ENCODE measurements at regions not wholly inside any gene's neighbourhood (a gene's known extent, or its start where the extent isn't known, plus 50 kb on each side); places are given as distances from the start of the nearest gene placed in this dataset.

DNA sequence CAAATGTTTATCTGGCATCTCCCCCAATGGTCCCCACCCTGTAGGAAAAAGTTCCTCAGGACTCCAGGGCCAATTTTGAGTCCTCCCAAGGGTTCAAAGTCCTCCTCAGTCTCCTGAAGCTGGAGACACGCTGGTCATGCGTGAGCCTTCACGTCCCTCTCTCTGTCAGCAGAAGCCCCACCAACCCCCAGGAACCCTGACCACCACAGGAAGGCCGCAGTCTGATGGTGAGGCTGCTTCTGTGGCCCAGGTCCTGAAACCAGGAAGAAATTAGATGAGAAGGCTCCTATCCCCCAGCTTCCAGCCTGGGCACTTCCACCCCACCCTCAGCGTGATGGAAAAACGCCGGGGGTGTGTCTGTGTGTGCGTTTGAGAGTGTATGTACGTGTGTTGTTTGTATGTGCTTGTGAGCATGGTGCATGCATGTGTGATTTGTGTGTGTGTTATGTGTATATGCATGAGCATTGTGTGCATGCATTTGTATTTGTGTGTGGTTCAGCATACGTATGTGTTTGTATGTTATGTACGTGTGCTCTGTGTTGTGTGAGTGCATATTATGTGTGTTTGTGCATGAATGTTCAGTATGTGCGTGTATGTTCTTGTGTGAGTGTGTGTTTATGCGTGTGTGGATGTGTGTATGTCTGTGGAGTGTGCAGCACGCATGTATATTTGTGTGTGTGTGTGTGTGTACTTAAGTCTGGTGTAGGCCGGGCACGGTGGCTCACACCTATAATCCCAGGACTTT lies 92.5 kb downstream of the SIK1 start (continued):
- TF ChIP-seq, protein P1, sequence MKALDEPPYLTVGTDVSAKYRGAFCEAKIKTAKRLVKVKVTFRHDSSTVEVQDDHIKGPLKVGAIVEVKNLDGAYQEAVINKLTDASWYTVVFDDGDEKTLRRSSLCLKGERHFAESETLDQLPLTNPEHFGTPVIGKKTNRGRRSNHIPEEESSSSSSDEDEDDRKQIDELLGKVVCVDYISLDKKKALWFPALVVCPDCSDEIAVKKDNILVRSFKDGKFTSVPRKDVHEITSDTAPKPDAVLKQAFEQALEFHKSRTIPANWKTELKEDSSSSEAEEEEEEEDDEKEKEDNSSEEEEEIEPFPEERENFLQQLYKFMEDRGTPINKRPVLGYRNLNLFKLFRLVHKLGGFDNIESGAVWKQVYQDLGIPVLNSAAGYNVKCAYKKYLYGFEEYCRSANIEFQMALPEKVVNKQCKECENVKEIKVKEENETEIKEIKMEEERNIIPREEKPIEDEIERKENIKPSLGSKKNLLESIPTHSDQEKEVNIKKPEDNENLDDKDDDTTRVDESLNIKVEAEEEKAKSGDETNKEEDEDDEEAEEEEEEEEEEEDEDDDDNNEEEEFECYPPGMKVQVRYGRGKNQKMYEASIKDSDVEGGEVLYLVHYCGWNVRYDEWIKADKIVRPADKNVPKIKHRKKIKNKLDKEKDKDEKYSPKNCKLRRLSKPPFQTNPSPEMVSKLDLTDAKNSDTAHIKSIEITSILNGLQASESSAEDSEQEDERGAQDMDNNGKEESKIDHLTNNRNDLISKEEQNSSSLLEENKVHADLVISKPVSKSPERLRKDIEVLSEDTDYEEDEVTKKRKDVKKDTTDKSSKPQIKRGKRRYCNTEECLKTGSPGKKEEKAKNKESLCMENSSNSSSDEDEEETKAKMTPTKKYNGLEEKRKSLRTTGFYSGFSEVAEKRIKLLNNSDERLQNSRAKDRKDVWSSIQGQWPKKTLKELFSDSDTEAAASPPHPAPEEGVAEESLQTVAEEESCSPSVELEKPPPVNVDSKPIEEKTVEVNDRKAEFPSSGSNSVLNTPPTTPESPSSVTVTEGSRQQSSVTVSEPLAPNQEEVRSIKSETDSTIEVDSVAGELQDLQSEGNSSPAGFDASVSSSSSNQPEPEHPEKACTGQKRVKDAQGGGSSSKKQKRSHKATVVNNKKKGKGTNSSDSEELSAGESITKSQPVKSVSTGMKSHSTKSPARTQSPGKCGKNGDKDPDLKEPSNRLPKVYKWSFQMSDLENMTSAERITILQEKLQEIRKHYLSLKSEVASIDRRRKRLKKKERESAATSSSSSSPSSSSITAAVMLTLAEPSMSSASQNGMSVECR (CRISPR knock-in tag; IDR thresholded peaks at IDR 0.05; ENCODE audit: borderline replicate concordance), result no peak

DNA sequence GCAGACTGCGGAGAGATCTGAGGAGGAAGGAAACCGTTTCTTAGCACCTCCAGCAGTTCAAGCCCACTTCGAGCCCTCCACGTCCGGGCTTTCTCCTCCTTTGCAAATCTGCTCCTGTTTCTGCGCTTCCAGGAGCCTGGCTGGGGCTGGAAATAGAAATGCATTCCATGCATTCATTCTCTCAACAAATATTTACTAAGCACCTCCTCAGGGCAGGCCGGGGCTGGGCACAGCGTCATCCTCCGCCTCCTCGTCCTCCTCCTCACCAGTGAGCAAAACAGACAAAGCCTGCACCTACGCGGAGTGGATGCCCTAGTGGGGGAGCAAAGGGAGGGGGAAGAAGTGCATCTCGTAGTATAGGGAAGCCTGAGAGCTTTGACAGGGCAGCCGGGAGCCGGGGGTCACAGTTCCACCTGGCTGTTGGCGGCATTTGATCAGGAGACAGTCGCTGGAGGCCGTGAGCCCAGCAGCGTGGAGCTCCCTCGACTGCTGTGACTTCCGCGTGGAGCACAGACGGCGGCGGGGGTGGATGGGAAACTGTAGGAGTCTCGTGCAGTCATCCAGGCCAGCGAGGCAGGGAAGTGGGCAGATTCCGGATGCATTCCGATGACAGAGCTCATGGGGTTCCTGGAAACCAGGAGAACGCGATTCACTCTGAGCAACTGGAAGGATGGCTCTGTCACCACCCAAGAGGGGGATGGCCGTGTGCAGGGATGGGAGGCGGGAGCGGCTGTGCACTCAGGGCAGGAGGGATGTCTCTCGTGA lies 93.5 kb downstream of the SIK1 start:
- H3K27ac Mint-ChIP-seq, result peak overlapping the region; percentile 25; the same call in 1 of the 2 replicates
- ChIA-PET CTCF (interaction anchor here (1.2 to 1.4 kb wide), 2 partner anchors 18 to 395 kb away, joined by 3 to 4 read pairs; no protein-coding TSS in a partner anchor), POLR2A (no interaction called here)
- H3K9me3 Mint-ChIP-seq, result peaks cover 26% of the 10 kb centered on the region
- peaks cover 10% of the 10 kb centered on the region for H3K36me3 Mint-ChIP-seq
- DNase-seq (ENCODE audit: low spot score) (peak; percentile 35), ATAC-seq (peak; percentile 67)
- TF ChIP-seq, protein P2, sequence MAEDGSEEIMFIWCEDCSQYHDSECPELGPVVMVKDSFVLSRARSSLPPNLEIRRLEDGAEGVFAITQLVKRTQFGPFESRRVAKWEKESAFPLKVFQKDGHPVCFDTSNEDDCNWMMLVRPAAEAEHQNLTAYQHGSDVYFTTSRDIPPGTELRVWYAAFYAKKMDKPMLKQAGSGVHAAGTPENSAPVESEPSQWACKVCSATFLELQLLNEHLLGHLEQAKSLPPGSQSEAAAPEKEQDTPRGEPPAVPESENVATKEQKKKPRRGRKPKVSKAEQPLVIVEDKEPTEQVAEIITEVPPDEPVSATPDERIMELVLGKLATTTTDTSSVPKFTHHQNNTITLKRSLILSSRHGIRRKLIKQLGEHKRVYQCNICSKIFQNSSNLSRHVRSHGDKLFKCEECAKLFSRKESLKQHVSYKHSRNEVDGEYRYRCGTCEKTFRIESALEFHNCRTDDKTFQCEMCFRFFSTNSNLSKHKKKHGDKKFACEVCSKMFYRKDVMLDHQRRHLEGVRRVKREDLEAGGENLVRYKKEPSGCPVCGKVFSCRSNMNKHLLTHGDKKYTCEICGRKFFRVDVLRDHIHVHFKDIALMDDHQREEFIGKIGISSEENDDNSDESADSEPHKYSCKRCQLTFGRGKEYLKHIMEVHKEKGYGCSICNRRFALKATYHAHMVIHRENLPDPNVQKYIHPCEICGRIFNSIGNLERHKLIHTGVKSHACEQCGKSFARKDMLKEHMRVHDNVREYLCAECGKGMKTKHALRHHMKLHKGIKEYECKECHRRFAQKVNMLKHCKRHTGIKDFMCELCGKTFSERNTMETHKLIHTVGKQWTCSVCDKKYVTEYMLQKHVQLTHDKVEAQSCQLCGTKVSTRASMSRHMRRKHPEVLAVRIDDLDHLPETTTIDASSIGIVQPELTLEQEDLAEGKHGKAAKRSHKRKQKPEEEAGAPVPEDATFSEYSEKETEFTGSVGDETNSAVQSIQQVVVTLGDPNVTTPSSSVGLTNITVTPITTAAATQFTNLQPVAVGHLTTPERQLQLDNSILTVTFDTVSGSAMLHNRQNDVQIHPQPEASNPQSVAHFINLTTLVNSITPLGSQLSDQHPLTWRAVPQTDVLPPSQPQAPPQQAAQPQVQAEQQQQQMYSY (CRISPR knock-in tag; IDR thresholded peaks at IDR 0.05), result peak; percentile 52
- TF ChIP-seq, protein P3, sequence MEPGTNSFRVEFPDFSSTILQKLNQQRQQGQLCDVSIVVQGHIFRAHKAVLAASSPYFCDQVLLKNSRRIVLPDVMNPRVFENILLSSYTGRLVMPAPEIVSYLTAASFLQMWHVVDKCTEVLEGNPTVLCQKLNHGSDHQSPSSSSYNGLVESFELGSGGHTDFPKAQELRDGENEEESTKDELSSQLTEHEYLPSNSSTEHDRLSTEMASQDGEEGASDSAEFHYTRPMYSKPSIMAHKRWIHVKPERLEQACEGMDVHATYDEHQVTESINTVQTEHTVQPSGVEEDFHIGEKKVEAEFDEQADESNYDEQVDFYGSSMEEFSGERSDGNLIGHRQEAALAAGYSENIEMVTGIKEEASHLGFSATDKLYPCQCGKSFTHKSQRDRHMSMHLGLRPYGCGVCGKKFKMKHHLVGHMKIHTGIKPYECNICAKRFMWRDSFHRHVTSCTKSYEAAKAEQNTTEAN (CRISPR knock-in tag; IDR thresholded peaks at IDR 0.05), result no peak
- TF ChIP-seq TEAD4 (CRISPR knock-in tag; IDR thresholded peaks at IDR 0.05) (no peak), GABPB1 (CRISPR knock-in tag; IDR thresholded peaks at IDR 0.05) (peak; percentile 31; the same call in 1 of the 2 replicates)
- TF ChIP-seq, protein P4, sequence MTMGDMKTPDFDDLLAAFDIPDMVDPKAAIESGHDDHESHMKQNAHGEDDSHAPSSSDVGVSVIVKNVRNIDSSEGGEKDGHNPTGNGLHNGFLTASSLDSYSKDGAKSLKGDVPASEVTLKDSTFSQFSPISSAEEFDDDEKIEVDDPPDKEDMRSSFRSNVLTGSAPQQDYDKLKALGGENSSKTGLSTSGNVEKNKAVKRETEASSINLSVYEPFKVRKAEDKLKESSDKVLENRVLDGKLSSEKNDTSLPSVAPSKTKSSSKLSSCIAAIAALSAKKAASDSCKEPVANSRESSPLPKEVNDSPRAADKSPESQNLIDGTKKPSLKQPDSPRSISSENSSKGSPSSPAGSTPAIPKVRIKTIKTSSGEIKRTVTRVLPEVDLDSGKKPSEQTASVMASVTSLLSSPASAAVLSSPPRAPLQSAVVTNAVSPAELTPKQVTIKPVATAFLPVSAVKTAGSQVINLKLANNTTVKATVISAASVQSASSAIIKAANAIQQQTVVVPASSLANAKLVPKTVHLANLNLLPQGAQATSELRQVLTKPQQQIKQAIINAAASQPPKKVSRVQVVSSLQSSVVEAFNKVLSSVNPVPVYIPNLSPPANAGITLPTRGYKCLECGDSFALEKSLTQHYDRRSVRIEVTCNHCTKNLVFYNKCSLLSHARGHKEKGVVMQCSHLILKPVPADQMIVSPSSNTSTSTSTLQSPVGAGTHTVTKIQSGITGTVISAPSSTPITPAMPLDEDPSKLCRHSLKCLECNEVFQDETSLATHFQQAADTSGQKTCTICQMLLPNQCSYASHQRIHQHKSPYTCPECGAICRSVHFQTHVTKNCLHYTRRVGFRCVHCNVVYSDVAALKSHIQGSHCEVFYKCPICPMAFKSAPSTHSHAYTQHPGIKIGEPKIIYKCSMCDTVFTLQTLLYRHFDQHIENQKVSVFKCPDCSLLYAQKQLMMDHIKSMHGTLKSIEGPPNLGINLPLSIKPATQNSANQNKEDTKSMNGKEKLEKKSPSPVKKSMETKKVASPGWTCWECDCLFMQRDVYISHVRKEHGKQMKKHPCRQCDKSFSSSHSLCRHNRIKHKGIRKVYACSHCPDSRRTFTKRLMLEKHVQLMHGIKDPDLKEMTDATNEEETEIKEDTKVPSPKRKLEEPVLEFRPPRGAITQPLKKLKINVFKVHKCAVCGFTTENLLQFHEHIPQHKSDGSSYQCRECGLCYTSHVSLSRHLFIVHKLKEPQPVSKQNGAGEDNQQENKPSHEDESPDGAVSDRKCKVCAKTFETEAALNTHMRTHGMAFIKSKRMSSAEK (CRISPR knock-in tag; IDR thresholded peaks at IDR 0.05; ENCODE audit: borderline replicate concordance), result peak; percentile 50; the same call in 1 of the 2 replicates
- TF ChIP-seq, protein P5, sequence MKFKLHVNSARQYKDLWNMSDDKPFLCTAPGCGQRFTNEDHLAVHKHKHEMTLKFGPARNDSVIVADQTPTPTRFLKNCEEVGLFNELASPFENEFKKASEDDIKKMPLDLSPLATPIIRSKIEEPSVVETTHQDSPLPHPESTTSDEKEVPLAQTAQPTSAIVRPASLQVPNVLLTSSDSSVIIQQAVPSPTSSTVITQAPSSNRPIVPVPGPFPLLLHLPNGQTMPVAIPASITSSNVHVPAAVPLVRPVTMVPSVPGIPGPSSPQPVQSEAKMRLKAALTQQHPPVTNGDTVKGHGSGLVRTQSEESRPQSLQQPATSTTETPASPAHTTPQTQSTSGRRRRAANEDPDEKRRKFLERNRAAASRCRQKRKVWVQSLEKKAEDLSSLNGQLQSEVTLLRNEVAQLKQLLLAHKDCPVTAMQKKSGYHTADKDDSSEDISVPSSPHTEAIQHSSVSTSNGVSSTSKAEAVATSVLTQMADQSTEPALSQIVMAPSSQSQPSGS (CRISPR knock-in tag; IDR thresholded peaks at IDR 0.05; ENCODE audit: borderline replicate concordance, low read depth), result no peak
- H3K4me1 Mint-ChIP-seq, result peaks cover 15% of the 10 kb centered on the region
- H3K27me3 Mint-ChIP-seq (ENCODE audit: low read depth), result no peaks in the 10 kb centered on the region
- no peak overlapping the region; the same call in 1 of the 2 replicates for H3K4me3 Mint-ChIP-seq

Measured in WTC11 (cell line).